Uterus (tissue), 2 donors: ENCODE measurements at regions not wholly inside any gene's neighbourhood (a gene's known extent, or its start where the extent isn't known, plus 50 kb on each side); places are given as distances from the start of the nearest gene placed in this dataset.

Experiments
- CTCF ChIP-seq, 4 experiments: fragments of 200-600 bp in 2 of 4; fragments of 450-650 bp in 2 of 4; sonication (generic) in 2 of 4; IDR thresholded peaks; one replicate each; pipeline ENCODE4 v1.5.1; 2016 to 2019; ENCODE audit warnings: antibody characterized with exemption in 4 of 4, mild to moderate bottlenecking in 2 of 4, moderate library complexity in 1 of 4
- POLR2A ChIP-seq, 2 donors: fragments of 450-650 bp; IDR thresholded peaks; one replicate each; pipeline ENCODE4 v1.6.1; 2016; ENCODE audit warnings: antibody characterized with exemption in 2 of 2, mild to moderate bottlenecking in 1 of 2, moderate library complexity in 1 of 2

DNA sequence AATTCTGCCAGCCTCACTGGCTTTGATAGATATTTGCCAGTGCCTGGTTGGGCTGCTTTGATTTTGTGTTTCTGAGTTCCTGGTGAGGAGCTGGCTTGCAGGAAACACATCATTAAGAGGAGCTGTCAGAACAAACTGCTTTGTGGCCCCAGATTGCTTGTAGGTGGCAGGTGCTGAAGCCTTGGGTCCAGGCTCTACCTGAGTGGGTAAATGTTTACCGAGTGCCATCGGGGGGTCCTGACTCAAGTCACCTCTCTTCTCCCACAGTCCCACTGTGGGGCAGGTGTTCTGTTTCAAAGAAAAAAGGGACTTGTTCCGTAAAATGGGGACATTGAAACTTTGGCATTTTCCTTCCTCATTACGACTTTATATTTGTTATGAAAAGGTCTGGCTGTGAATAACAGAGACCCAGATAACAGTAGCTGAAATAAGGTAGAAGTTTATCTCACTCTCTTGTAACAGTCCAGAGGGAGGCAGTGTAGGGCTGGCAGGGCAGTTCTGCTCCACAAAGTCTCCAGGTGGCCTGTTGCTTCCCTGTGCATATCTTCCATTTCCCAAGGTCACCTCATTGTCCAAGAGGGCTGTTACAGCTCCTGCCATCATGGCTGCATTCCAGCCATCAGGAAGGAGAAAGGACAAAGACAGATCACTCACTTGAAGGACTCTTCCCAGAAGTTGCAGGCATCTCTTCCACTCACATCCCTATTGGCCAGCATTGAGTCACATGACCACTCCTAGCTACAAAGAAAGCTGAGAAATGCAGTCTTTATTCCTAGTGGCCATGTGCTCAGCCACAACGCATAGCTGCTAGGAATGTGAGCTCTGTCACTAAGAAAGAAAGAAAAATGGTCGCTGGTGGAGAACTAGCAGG, 149.9 kb upstream of the KCNG1 start:
- no peak for TF ChIP-seq CTCF (IDR thresholded peaks at IDR 0.05)
- no peak for TF ChIP-seq POLR2A (IDR thresholded peaks at IDR 0.05)
